ENCODE measurements at regions not wholly inside any gene's neighbourhood (a gene's known extent, or its start where the extent isn't known, plus 50 kb on each side); places are given as distances from the start of the nearest gene placed in this dataset.

- peaks cover 0 to 3% of the 10 kb centered on the region in 2 experiments; a peak in 2 of 4 replicates for H3K4me1 ChIP-seq (ENCODE audit: control insufficient read depth in 1 of 2, insufficient read depth in 2 of 2, low read depth in 1 of 2, low read length in 1 of 2)
- TF ChIP-seq TAF1 (IDR thresholded peaks at IDR 0.05; ENCODE audit: borderline replicate concordance, low read depth, low read length) (no peak), FOXJ3 (CRISPR knock-in tag; IDR thresholded peaks at IDR 0.05) (no peak), NRF1 (IDR thresholded peaks at IDR 0.05; ENCODE audit: low read depth, low read length) (no peak), SIN3A (IDR thresholded peaks at IDR 0.05; ENCODE audit: borderline replicate concordance, low read depth, low read length) (no peak), IRF3 (IDR thresholded peaks at IDR 0.05; ENCODE audit: low read depth, low read length) (no peak), MXI1 (IDR thresholded peaks at IDR 0.05; ENCODE audit: low read depth, low read length) (no peak), EP300 (IDR thresholded peaks at IDR 0.05; ENCODE audit: borderline replicate concordance in 1 of 2, low read depth in 1 of 2, low read length in 1 of 2) (no peak), JUND (IDR thresholded peaks at IDR 0.05) (no peak), CHD2 (IDR thresholded peaks at IDR 0.05; ENCODE audit: low read length, partially characterized antibody) (no peak), FOSL2 (IDR thresholded peaks at IDR 0.05; ENCODE audit: borderline replicate concordance, low read depth) (no peak), CTCF (IDR thresholded peaks at IDR 0.05) (no peak), NFIC (IDR thresholded peaks at IDR 0.05; ENCODE audit: borderline replicate concordance) (no peak), PBX3 (IDR thresholded peaks at IDR 0.05) (no peak), GABPA (IDR thresholded peaks at IDR 0.05; ENCODE audit: low read depth) (no peak), MAX (IDR thresholded peaks at IDR 0.05; ENCODE audit: low read depth) (no peak), RAD21 (IDR thresholded peaks at IDR 0.05; ENCODE audit: low read length) (no peak), EZH2phosphoT487 (IDR thresholded peaks at IDR 0.05; ENCODE audit: borderline replicate concordance, low read depth) (no peak)
- no peaks in the 10 kb centered on the region for H3F3A ChIP-seq (replicated peaks; ENCODE audit: insufficient read depth)
- H3K27me3 ChIP-seq (ENCODE audit: insufficient read depth) = no peaks in the 10 kb centered on the region
- POLR2A ChIA-PET = no interaction called here
- H3K4me3 ChIP-seq (ENCODE audit: low read depth in 2 of 2, low read length in 1 of 2) = no peak overlapping the region
- no peak overlapping the region for H3K4me2 ChIP-seq
- no peaks in the 10 kb centered on the region for H3K79me2 ChIP-seq (ENCODE audit: insufficient read depth)
- H3K36me3 ChIP-seq (replicated peaks in 1 of 2; ENCODE audit: control insufficient read depth in 1 of 2, insufficient read depth in 2 of 2, low read length in 1 of 2) = no peaks in the 10 kb centered on the region
- no peak overlapping the region for H3K9ac ChIP-seq
- no peak overlapping the region for H2AFZ ChIP-seq (ENCODE audit: low read depth)
- WGBS (ENCODE audit: low lambda C conversion rate) = 95% methylated on average over 4 of the region's 4 CpGs
- no peaks in the 10 kb centered on the region for H3K9me2 ChIP-seq
- no peak for DNase-seq
- H3K9me3 ChIP-seq = no peaks in the 10 kb centered on the region
- H4K20me1 ChIP-seq (ENCODE audit: insufficient read depth) = no peaks in the 10 kb centered on the region
- CTCF ChIA-PET = interaction anchor here (1.8 kb wide), 1 partner anchor 218 kb away, joined by 4 read pairs; no protein-coding TSS in a partner anchor
- H3K27ac ChIP-seq (ENCODE audit: low read depth in 2 of 2, low read length in 1 of 2) = no peak overlapping the region
These were observed 76.1 kb upstream of the JAK1 start for GRCh38 chr1:65042467-65042866.
